22Rv1 (cell line): ENCODE measurements at regions not wholly inside any gene's neighbourhood (a gene's known extent, or its start where the extent isn't known, plus 50 kb on each side); places are given as distances from the start of the nearest gene placed in this dataset.

Experiments
- CTCF ChIP-seq: fragments of 450-650 bp; IDR thresholded peaks from 2 replicates; pipeline ENCODE4 v1.5.1; 2017; ENCODE audit warnings: mild to moderate bottlenecking
- ZFX ChIP-seq: fragments of 450-650 bp; IDR thresholded peaks from 2 replicates; pipeline ENCODE4 v1.6.1; 2017; ENCODE audit warnings: antibody characterized with exemption, borderline replicate concordance

- TF ChIP-seq CTCF (no peak), ZFX (no peak)
These were observed 56.5 kb upstream of the JADE2 start for GRCh38 chr5:134468921-134469400.
